Left forelimb (tissue), 1 donor: ENCODE measurements at regions not wholly inside any gene's neighbourhood (a gene's known extent, or its start where the extent isn't known, plus 50 kb on each side); places are given as distances from the start of the nearest gene placed in this dataset.
"Not testable (repeated sequence)": the region's sequence is repeated elsewhere in the genome, so short reads cannot be mapped to it uniquely, and the experiment has no call there.

ENCODE experiments used
- DNase-seq: peaks from one replicate; pipeline ENCODE4 v3.0.0-alpha.2; 2018; ENCODE audit warnings: low spot score

- no peak for DNase-seq
These were observed 170.8 kb upstream of the ZNF267 start for GRCh38 chr16:31702796-31703195.

GRCh38 chr16:31703526-31704128 is 170.0 kb upstream of the ZNF267 start:
- no peak for DNase-seq

- DNase-seq, result no peak
These were observed 169.5 kb upstream of the ZNF267 start for GRCh38 chr16:31704138-31704537.

- no peak for DNase-seq
These were observed 168.2 kb upstream of the ZNF267 start for GRCh38 chr16:31705371-31705770.

- no peak for DNase-seq
These were observed 167.3 kb upstream of the ZNF267 start for GRCh38 chr16:31706318-31706717.

- DNase-seq, result no peak
These were observed 166.7 kb upstream of the ZNF267 start for GRCh38 chr16:31706925-31707324.

GRCh38 chr16:31707743-31708335 is 165.8 kb upstream of the ZNF267 start:
- no peak for DNase-seq

- no peak for DNase-seq
These were observed 165.3 kb upstream of the ZNF267 start for GRCh38 chr16:31708348-31708747.

GRCh38 chr16:31709181-31709580 is 164.4 kb upstream of the ZNF267 start:
- no peak for DNase-seq

- DNase-seq, result no peak
These were observed 163.5 kb upstream of the ZNF267 start for GRCh38 chr16:31710134-31710533.

GRCh38 chr16:31710880-31711279 is 162.7 kb upstream of the ZNF267 start:
- DNase-seq, result no peak

- DNase-seq, result no peak
These were observed 162.2 kb upstream of the ZNF267 start for GRCh38 chr16:31711344-31711845.

GRCh38 chr16:31712064-31712540 is 161.5 kb upstream of the ZNF267 start:
- DNase-seq, result no peak

GRCh38 chr16:31713071-31713944 is 160.3 kb upstream of the ZNF267 start:
- peak; percentile 93 for DNase-seq

- no peak for DNase-seq
These were observed 159.4 kb upstream of the ZNF267 start for GRCh38 chr16:31713945-31714902.

GRCh38 chr16:31714903-31715504 is 158.6 kb upstream of the ZNF267 start:
- DNase-seq, result no peak

GRCh38 chr16:31715915-31716314 is 157.7 kb upstream of the ZNF267 start:
- no peak for DNase-seq

GRCh38 chr16:31718998-31719397 is 154.6 kb upstream of the ZNF267 start:
- DNase-seq, result no peak

GRCh38 chr16:31727553-31727952 is 146.1 kb upstream of the ZNF267 start:
- DNase-seq, result no peak

GRCh38 chr16:31734265-31734664 is 139.3 kb upstream of the ZNF267 start:
- no peak for DNase-seq

- not testable (repeated sequence) for DNase-seq
These were observed 128.5 kb upstream of the ZNF267 start for GRCh38 chr16:31745098-31745497.
